HepG2 (cell line): ENCODE measurements at regions not wholly inside any gene's neighbourhood (a gene's known extent, or its start where the extent isn't known, plus 50 kb on each side); places are given as distances from the start of the nearest gene placed in this dataset.

Source experiments
- CBFB ChIP-seq: sonication (generic); formaldehyde crosslinking; IDR thresholded peaks from 2 replicates; pipeline ENCODE4 v1.4.0; 2020; ENCODE audit warnings: missing genetic modification reagents
- CTCF ChIP-seq: sonication (generic); formaldehyde crosslinking; IDR thresholded peaks from 2 replicates; pipeline ENCODE4 v1.5.0; 2020; ENCODE audit warnings: mild to moderate bottlenecking, missing genetic modification reagents, moderate library complexity
- IRF1 ChIP-seq: sonication (generic); formaldehyde crosslinking; IDR thresholded peaks from 2 replicates; pipeline ENCODE4 v1.4.0; 2020; ENCODE audit warnings: low read depth, mild to moderate bottlenecking, missing genetic modification reagents
- JUND ChIP-seq: sonication (generic); formaldehyde crosslinking; IDR thresholded peaks from 2 replicates; pipeline ENCODE4 v1.8.0; 2022; ENCODE audit warnings: mild to moderate bottlenecking, missing genetic modification reagents
- MED8 ChIP-seq: sonication (generic); formaldehyde crosslinking; IDR thresholded peaks from 2 replicates; pipeline ENCODE4 v1.8.1; 2023; ENCODE audit warnings: mild to moderate bottlenecking, missing genetic modification reagents; ENCODE audit not compliant: insufficient replicate concordance
- NR2C2 ChIP-seq: sonication (generic); formaldehyde crosslinking; IDR thresholded peaks from 2 replicates; pipeline ENCODE4 v1.4.0; 2020; ENCODE audit warnings: missing genetic modification reagents, mild to moderate bottlenecking, moderate library complexity, borderline replicate concordance
- REST ChIP-seq, 2 experiments: IDR thresholded peaks; 2 replicates each; pipeline ENCODE4 v1.6.1; 2011 to 2012; ENCODE audit warnings: low read length in 2 of 2, borderline replicate concordance in 1 of 2, low read depth in 1 of 2, mild to moderate bottlenecking in 1 of 2, moderate library complexity in 1 of 2
- RFX5 ChIP-seq: IDR thresholded peaks from 2 replicates; pipeline ENCODE4 v1.6.1; 2011; ENCODE audit warnings: low read depth, low read length, improper control_type of control experiment
- SMC3 ChIP-seq: IDR thresholded peaks from 2 replicates; pipeline ENCODE4 v1.6.1; 2011; ENCODE audit warnings: low read length, improper control_type of control experiment
- SNAI1 ChIP-seq: sonication (generic); formaldehyde crosslinking; IDR thresholded peaks from 2 replicates; pipeline ENCODE4 v1.5.0; 2020; ENCODE audit warnings: mild to moderate bottlenecking, missing genetic modification reagents, borderline replicate concordance
- ZBTB33 ChIP-seq: sonication (generic); formaldehyde crosslinking; IDR thresholded peaks from 2 replicates; pipeline ENCODE4 v1.4.0; 2020; ENCODE audit warnings: missing genetic modification reagents
- ZNF121 ChIP-seq: sonication (generic); formaldehyde crosslinking; IDR thresholded peaks from 2 replicates; pipeline ENCODE4 v1.5.0; 2020; ENCODE audit warnings: mild to moderate bottlenecking, missing genetic modification reagents
- ZNF205 ChIP-seq: IDR thresholded peaks from 2 replicates; pipeline ENCODE4 v1.6.1; 2018; ENCODE audit warnings: missing biosample characterization, missing genetic modification reagents

GRCh38 chr2:17035010-17035409 is 369.4 kb upstream of the CYRIA start:
- TF ChIP-seq IRF1 (CRISPR knock-in tag) (no peak), CTCF (CRISPR knock-in tag) (no peak), MED8 (CRISPR knock-in tag) (no peak), ZNF205 (CRISPR knock-in tag) (no peak), CBFB (no peak), SNAI1 (CRISPR knock-in tag) (no peak), REST (IDR thresholded peaks at IDR 0.05; ENCODE audit: borderline replicate concordance in 1 of 2, low read depth in 1 of 2, low read length in 2 of 2) (no peak), ZBTB33 (CRISPR knock-in tag) (no peak), NR2C2 (CRISPR knock-in tag) (no peak), ZNF121 (no peak), SMC3 (no peak), RFX5 (no peak), JUND (no peak)
